MCF 10A (cell line): ENCODE measurements at regions not wholly inside any gene's neighbourhood (a gene's known extent, or its start where the extent isn't known, plus 50 kb on each side); places are given as distances from the start of the nearest gene placed in this dataset.

ENCODE experiments used
- BruUV-seq: library from RNA; stranded (reverse); fragments of 400-500 nt; replicated peaks from 2 replicates; lab custom pipeline; 2021; lab: Mats Ljungman, UMichigan
- CTCF ChIA-PET: fragments of 300-600 bp; sonication (Branson Sonifier 250); formaldehyde crosslinking; extraction: SDS; loops from one replicate; lab custom pipeline; 2021; ENCODE audit warnings: antibody characterized with exemption, inconsistent platforms; lab: Yijun Ruan, JAX
- POLR2A ChIA-PET: fragments of 300-600, 350-650 bp; sonication (Branson Sonifier 250); formaldehyde crosslinking; extraction: SDS; loops from one replicate; lab custom pipeline; 2020; ENCODE audit warnings: antibody characterized with exemption, inconsistent platforms; lab: Yijun Ruan, JAX
- DNase-seq: peaks from one replicate; pipeline ENCODE4 v3.0.0-alpha.2; 2018; ENCODE audit not compliant: unreplicated experiment
- H3K27ac Mint-ChIP-seq: one replicate; pipeline ENCODE4 v1.8.0; 2022; ENCODE audit warnings: mild to moderate bottlenecking, low read depth, mixed read lengths; ENCODE audit not compliant: unreplicated experiment
- H3K27me3 Mint-ChIP-seq: one replicate; pipeline ENCODE4 v1.8.0; 2022; ENCODE audit warnings: mixed read lengths; ENCODE audit not compliant: insufficient read depth, unreplicated experiment
- H3K36me3 Mint-ChIP-seq: one replicate; pipeline ENCODE4 v1.8.0; 2022; ENCODE audit warnings: mild to moderate bottlenecking, moderate library complexity, mixed read lengths; ENCODE audit not compliant: insufficient read depth, unreplicated experiment
- H3K4me1 Mint-ChIP-seq: one replicate; pipeline ENCODE4 v1.8.0; 2022; ENCODE audit warnings: mixed read lengths; ENCODE audit not compliant: insufficient read depth, unreplicated experiment
- H3K4me3 Mint-ChIP-seq: one replicate; pipeline ENCODE4 v1.8.0; 2022; ENCODE audit warnings: mild to moderate bottlenecking, moderate library complexity, mixed read lengths; ENCODE audit not compliant: unreplicated experiment
- H3K9me3 Mint-ChIP-seq: one replicate; pipeline ENCODE4 v1.8.0; 2022; ENCODE audit warnings: mixed read lengths; ENCODE audit not compliant: unreplicated experiment
- CTCF ChIP-seq: fragments of 200-600 bp; IDR thresholded peaks from one replicate; pipeline ENCODE4 v1.8.0; 2022; ENCODE audit warnings: antibody characterized with exemption, mild to moderate bottlenecking; ENCODE audit not compliant: unreplicated experiment
- intact Hi-C: fragments of 100-400 bp; cut with micrococcal nuclease; formaldehyde crosslinking; loops from 2 replicates; pipeline ENCODE4 v1.14.1; 2022

- ChIA-PET CTCF (no interaction called here), POLR2A (no interaction called here)
- intact Hi-C loops: no loop called here
- Mint-ChIP-seq H3K27ac (no peak overlapping the region), H3K9me3 (no peaks in the 10 kb centered on the region), H3K36me3 (no peaks in the 10 kb centered on the region), H3K4me1 (no peaks in the 10 kb centered on the region), H3K27me3 (peaks cover 71% of the 10 kb centered on the region), H3K4me3 (no peak overlapping the region)
- DNase-seq: peak; percentile 16
- no peak for TF ChIP-seq CTCF
- BruUV-seq: no TSS peak
These were observed 155.6 kb upstream of the PITX2 start for GRCh38 chr4:110778521-110778920.

- H3K27ac Mint-ChIP-seq: no peak overlapping the region
- BruUV-seq: no TSS peak
- peaks cover 68% of the 10 kb centered on the region for H3K27me3 Mint-ChIP-seq
- no peaks in the 10 kb centered on the region for H3K36me3 Mint-ChIP-seq
- no peak overlapping the region for H3K4me3 Mint-ChIP-seq
- ChIA-PET POLR2A (no interaction called here), CTCF (interaction anchor here (0.6 kb wide), 1 partner anchor 278 kb away, joined by 3 read pairs; no protein-coding TSS in a partner anchor)
- no peaks in the 10 kb centered on the region for H3K9me3 Mint-ChIP-seq
- intact Hi-C loops: no loop called here
- no peaks in the 10 kb centered on the region for H3K4me1 Mint-ChIP-seq
- TF ChIP-seq CTCF: no peak
- DNase-seq: no peak
These were observed 157.7 kb upstream of the PITX2 start for GRCh38 chr4:110780538-110780937.

GRCh38 chr4:110781944-110782343 is 159.1 kb upstream of the PITX2 start:
- POLR2A ChIA-PET: no interaction called here
- no TSS peak for BruUV-seq
- H3K36me3 Mint-ChIP-seq: no peaks in the 10 kb centered on the region
- H3K27me3 Mint-ChIP-seq: peaks cover 69% of the 10 kb centered on the region
- CTCF ChIA-PET: no interaction called here
- TF ChIP-seq CTCF: no peak
- intact Hi-C loops: no loop called here
- H3K9me3 Mint-ChIP-seq: no peaks in the 10 kb centered on the region
- no peak overlapping the region for H3K4me3 Mint-ChIP-seq
- H3K4me1 Mint-ChIP-seq: no peaks in the 10 kb centered on the region
- no peak overlapping the region for H3K27ac Mint-ChIP-seq
- no peak for DNase-seq

GRCh38 chr4:110787109-110787508 is 164.2 kb upstream of the PITX2 start:
- no peak overlapping the region for H3K27ac Mint-ChIP-seq

More at GRCh38 chr4:110787109-110787508, 164.2 kb upstream of the PITX2 start:
- no peak for TF ChIP-seq CTCF
- POLR2A ChIA-PET: interaction anchor here (1.2 kb wide), 1 partner anchor 53 kb away, joined by 3 read pairs; no protein-coding TSS in a partner anchor
- intact Hi-C loops: no loop called here
- Mint-ChIP-seq H3K4me3 (no peak overlapping the region), H3K36me3 (no peaks in the 10 kb centered on the region), H3K9me3 (no peaks in the 10 kb centered on the region), H3K27me3 (peaks cover 58% of the 10 kb centered on the region), H3K4me1 (no peaks in the 10 kb centered on the region)
- CTCF ChIA-PET: no interaction called here
- no TSS peak for BruUV-seq
- peak; percentile 32 for DNase-seq
